H1 (cell line): ENCODE measurements at regions not wholly inside any gene's neighbourhood (a gene's known extent, or its start where the extent isn't known, plus 50 kb on each side); places are given as distances from the start of the nearest gene placed in this dataset.
A peak's percentile ranks its signal among the peaks of the same experiment; 100 is the strongest.

ENCODE experiments used
- CTCF ChIA-PET: fragments of 300-600 bp; sonication (Branson Sonifier 250); formaldehyde crosslinking; loops from one replicate; lab custom pipeline; 2021; ENCODE audit not compliant: partially characterized antibody; lab: Charles Lee
- POLR2A ChIA-PET: fragments of 300-600 bp; sonication (Branson Sonifier 250); formaldehyde crosslinking; loops from one replicate; lab custom pipeline; 2021; ENCODE audit warnings: inconsistent platforms; ENCODE audit not compliant: partially characterized antibody; lab: Charles Lee
- DNase-seq, 2 experiments: peaks; one replicate each; pipeline versions ENCODE4 v3.0.0 to v3.0.0-alpha.2; 2010 to 2022; ENCODE audit warnings: low spot score in 2 of 2, low read depth in 1 of 2, mixed read lengths in 1 of 2
- FAIRE-seq: peaks from 2 replicates; lab custom pipeline; 2011; peaks lifted over from hg19 to GRCh38; lab: Jason Lieb, UNC
- H2AFZ ChIP-seq: 2 replicates; pipeline ENCODE4 v1.8.1; 2012; ENCODE audit warnings: low read length, inconsistent platforms
- H2AK5ac ChIP-seq: 2 replicates; pipeline ENCODE4 v1.6.1; 2013; ENCODE audit warnings: low read depth, low read length
- H2BK120ac ChIP-seq: replicated peaks from 2 replicates; pipeline ENCODE3; 2013; ENCODE audit warnings: low read depth, low read length, inconsistent platforms
- H2BK12ac ChIP-seq: 2 replicates; pipeline ENCODE4 v1.6.1; 2013; ENCODE audit warnings: low read depth, low read length
- H2BK15ac ChIP-seq: 2 replicates; pipeline ENCODE4 v1.6.1; 2013; ENCODE audit warnings: low read length
- H2BK20ac ChIP-seq: 2 replicates; pipeline ENCODE4 v1.6.1; 2013; ENCODE audit warnings: low read length
- H2BK5ac ChIP-seq: 2 replicates; pipeline ENCODE4 v1.6.1; 2013; ENCODE audit warnings: low read depth, low read length
- H3K14ac ChIP-seq: 2 replicates; pipeline ENCODE4 v1.6.1; 2013; ENCODE audit warnings: inconsistent platforms; ENCODE audit not compliant: insufficient read length
- H3K18ac ChIP-seq: 2 replicates; pipeline ENCODE4 v1.6.1; 2013; ENCODE audit warnings: low read length; ENCODE audit errors: extremely low read depth
- H3K23ac ChIP-seq: 2 replicates; pipeline ENCODE4 v1.6.1; 2013; ENCODE audit warnings: inconsistent platforms; ENCODE audit not compliant: insufficient read length
- H3K23me2 ChIP-seq: 2 replicates; pipeline ENCODE4 v1.6.1; 2013; ENCODE audit warnings: low read depth, low read length
- H3K27ac ChIP-seq: 2 replicates; pipeline ENCODE4 v1.6.1; 2011; ENCODE audit warnings: low read depth, low read length, inconsistent platforms
- H3K27me3 ChIP-seq, 4 experiments: replicated peaks in 1 of 4; 1 replicate in 1 of 4; 2 replicates in 3 of 4; pipeline versions ENCODE4 v1.6.1 to v1.8.1; 2011 to 2013; ENCODE audit warnings: low read length in 3 of 4, mild to moderate bottlenecking in 3 of 4, inconsistent platforms in 2 of 4, mixed read lengths in 2 of 4, moderate library complexity in 1 of 4; ENCODE audit not compliant: control insufficient read depth in 3 of 4, insufficient read depth in 3 of 4; ENCODE audit errors: extremely low read depth in 1 of 4
- H3K36me3 ChIP-seq, 4 experiments: 2 replicates each; pipeline versions ENCODE4 v1.6.1 to v1.8.1; 2011 to 2013; ENCODE audit warnings: mild to moderate bottlenecking in 4 of 4, low read length in 3 of 4, moderate library complexity in 2 of 4, control low read depth in 1 of 4, inconsistent platforms in 1 of 4; ENCODE audit not compliant: insufficient read depth in 4 of 4, control insufficient read depth in 2 of 4
- H3K4ac ChIP-seq: replicated peaks from 2 replicates; pipeline ENCODE3; 2013; ENCODE audit warnings: low read length, low read depth, mixed read lengths, inconsistent platforms; ENCODE audit not compliant: insufficient read length
- H3K4me1 ChIP-seq, 4 experiments: replicated peaks in 1 of 4; 1 replicate in 1 of 4; 2 replicates in 3 of 4; pipeline versions ENCODE4 v1.6.1 to v1.8.1; 2011 to 2013; ENCODE audit warnings: low read length in 3 of 4, inconsistent platforms in 2 of 4, mixed read lengths in 1 of 4; ENCODE audit not compliant: insufficient read depth in 4 of 4, control insufficient read depth in 3 of 4
- H3K4me2 ChIP-seq, 2 experiments: 2 replicates each; pipeline versions ENCODE4 v1.6.1 to v1.8.1; 2011 to 2013; ENCODE audit warnings: low read depth in 2 of 2, low read length in 2 of 2, control low read depth in 1 of 2, inconsistent platforms in 1 of 2, mild to moderate bottlenecking in 1 of 2; ENCODE audit not compliant: insufficient read depth in 1 of 2
- H3K4me3 ChIP-seq, 4 experiments: fragments of 200-600, 300-600 bp in 1 of 4; sonication (generic), shearing (Covaris generic), sonication (Bioruptor Twin) in 1 of 4; 2 replicates each; pipeline versions ENCODE4 v1.5.1 to v1.8.1; 2011 to 2016; ENCODE audit warnings: low read length in 4 of 4, low read depth in 3 of 4, control low read depth in 2 of 4, inconsistent platforms in 2 of 4, mild to moderate bottlenecking in 2 of 4, mixed read lengths in 1 of 4, moderate library complexity in 1 of 4; ENCODE audit not compliant: insufficient read depth in 2 of 4; ENCODE audit errors: extremely low read depth in 1 of 4
- H3K56ac ChIP-seq: replicated peaks from 2 replicates; pipeline ENCODE3; 2013; ENCODE audit warnings: low read depth, mild to moderate bottlenecking, mixed read lengths, low read length, inconsistent platforms; ENCODE audit not compliant: insufficient read length
- H3K79me1 ChIP-seq: 2 replicates; pipeline ENCODE4 v1.6.1; 2013; ENCODE audit warnings: low read depth, low read length, control low read depth
- H3K79me2 ChIP-seq, 2 experiments: 2 replicates each; pipeline versions ENCODE4 v1.6.1 to v1.8.1; 2012 to 2013; ENCODE audit warnings: low read length in 2 of 2, mild to moderate bottlenecking in 2 of 2, inconsistent platforms in 1 of 2; ENCODE audit not compliant: insufficient read depth in 2 of 2, control insufficient read depth in 1 of 2
- H3K9ac ChIP-seq, 4 experiments: replicated peaks in 1 of 4; 1 replicate in 1 of 4; 2 replicates in 3 of 4; pipeline versions ENCODE4 v1.6.1 to v1.8.1; 2011 to 2013; ENCODE audit warnings: low read depth in 3 of 4, low read length in 3 of 4, control low read depth in 2 of 4, mild to moderate bottlenecking in 2 of 4, moderate library complexity in 2 of 4, inconsistent platforms in 1 of 4; ENCODE audit errors: extremely low read depth in 1 of 4
- H3K9me3 ChIP-seq, 2 experiments: 2 replicates each; pipeline versions ENCODE4 v1.6.1 to v1.8.1; 2012 to 2013; ENCODE audit warnings: mild to moderate bottlenecking in 2 of 2, moderate library complexity in 2 of 2, control low read depth in 1 of 2, inconsistent platforms in 1 of 2, low read depth in 1 of 2, low read length in 1 of 2, mixed read lengths in 1 of 2; ENCODE audit not compliant: insufficient read depth in 2 of 2
- H4K20me1 ChIP-seq, 2 experiments: replicated peaks in 1 of 2; 2 replicates each; pipeline versions ENCODE3 to v1.8.1; 2011 to 2013; ENCODE audit warnings: inconsistent platforms in 2 of 2, low read length in 2 of 2, mild to moderate bottlenecking in 1 of 2; ENCODE audit not compliant: insufficient read depth in 2 of 2, control insufficient read depth in 1 of 2
- H4K5ac ChIP-seq: 2 replicates; pipeline ENCODE4 v1.6.1; 2013; ENCODE audit warnings: low read length, low read depth, mixed read lengths, inconsistent platforms; ENCODE audit not compliant: insufficient read length
- H4K8ac ChIP-seq: 2 replicates; pipeline ENCODE4 v1.8.0; 2013; ENCODE audit warnings: mild to moderate bottlenecking, moderate library complexity, low read length, inconsistent platforms; ENCODE audit not compliant: insufficient read depth; ENCODE audit errors: extremely low read depth
- H4K91ac ChIP-seq: replicated peaks from 2 replicates; pipeline ENCODE3; 2013; ENCODE audit warnings: low read length, mixed read lengths, inconsistent platforms; ENCODE audit not compliant: insufficient read length
- NRF1 ChIP-seq: IDR thresholded peaks from 2 replicates; pipeline ENCODE4 v1.6.1; 2011; ENCODE audit warnings: mild to moderate bottlenecking, low read depth, low read length, improper control_type of control experiment
- RAD21 ChIP-seq, 2 experiments: IDR thresholded peaks in 1 of 2; conservative IDR thresholded peaks in 1 of 2; 2 replicates each; pipeline ENCODE4 v1.6.1; 2011; ENCODE audit warnings: low read depth in 2 of 2, low read length in 2 of 2, improper control_type of control experiment in 1 of 2, inconsistent platforms in 1 of 2, mild to moderate bottlenecking in 1 of 2, moderate library complexity in 1 of 2
- WGBS, 2 experiments: shearing (Covaris generic) in 1 of 2; methylation state at CpG; one replicate each; pipeline versions ENCODE4 v1.1.6 to v1.1.7; 2013 to 2015; ENCODE audit warnings: low lambda C conversion rate in 2 of 2, mixed read lengths in 2 of 2, inconsistent platforms in 1 of 2, low coverage in 1 of 2, missing lambda C conversion rate in 1 of 2; ENCODE audit not compliant: insufficient replicate concordance in 2 of 2, insufficient coverage in 1 of 2, insufficient read length in 1 of 2; ENCODE audit errors: extremely low coverage in 1 of 2, missing lambda C conversion rate in 1 of 2; 5-methylcytosine and 5-hydroxymethylcytosine counted together
- TF ChIP-seq, protein P1 (sequence below), 3 experiments: IDR thresholded peaks; 1 replicate in 2 of 3; 2 replicates in 1 of 3; pipeline versions ENCODE4 v1.5.1 to v1.6.1; 2011; ENCODE audit warnings: low read length in 3 of 3, mild to moderate bottlenecking in 3 of 3, inconsistent platforms in 2 of 3, low read depth in 1 of 3, moderate library complexity in 1 of 3; ENCODE audit not compliant: insufficient read depth in 1 of 3; ENCODE audit errors: control extremely low read depth in 1 of 3

DNA sequence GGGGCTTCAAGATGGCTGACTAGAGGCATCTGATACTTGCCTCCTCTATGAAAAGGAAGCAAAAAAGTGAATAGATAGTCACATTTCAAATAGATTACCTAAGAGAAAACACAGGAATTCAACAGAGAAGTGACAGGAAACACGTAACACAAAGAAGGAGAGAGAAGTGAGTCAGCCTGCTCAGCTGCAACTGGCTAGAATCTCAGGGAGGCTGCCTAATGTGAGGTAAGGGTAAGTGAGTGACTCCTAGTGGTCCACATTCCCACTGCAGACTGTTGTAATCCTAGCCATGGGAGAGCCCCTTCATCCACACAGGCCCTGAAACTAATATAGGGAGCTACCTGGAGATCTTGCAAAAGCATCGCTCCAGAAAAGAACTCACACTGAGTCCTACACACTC, 179.2 kb downstream of the SLC7A11 start:
- FAIRE-seq (no peak), DNase-seq (no peak)
- Histone ChIP-seq H3K23me2 (no peaks in the 10 kb centered on the region), H3K79me1 (no peaks in the 10 kb centered on the region), H3K4me1 (no peaks in the 10 kb centered on the region), H2BK5ac (no peak overlapping the region), H3K27me3 (no peaks in the 10 kb centered on the region), H3K36me3 (no peaks in the 10 kb centered on the region), H3K9ac (no peak overlapping the region), H3K56ac (no peak overlapping the region), H4K8ac (no peak overlapping the region), H4K20me1 (no peaks in the 10 kb centered on the region), H2BK12ac (no peak overlapping the region), H3K14ac (no peak overlapping the region), H2BK15ac (no peak overlapping the region), H3K27ac (no peak overlapping the region), H4K5ac (no peak overlapping the region), H3K18ac (no peak overlapping the region), H2AFZ (peak overlapping the region; percentile 18; the same call in 1 of the 2 replicates), H3K4me3 (no peak overlapping the region), H3K4ac (no peak overlapping the region), H2BK120ac (no peak overlapping the region), H2AK5ac (no peak overlapping the region), H3K79me2 (no peaks in the 10 kb centered on the region), H3K9me3 (no peaks in the 10 kb centered on the region), H2BK20ac (no peak overlapping the region), H3K4me2 (no peak overlapping the region), H3K23ac (no peak overlapping the region), H4K91ac (no peak overlapping the region)
- ChIA-PET POLR2A (interaction anchor here (1.0 kb wide), 1 partner anchor 9 kb away, joined by 3 read pairs; no protein-coding TSS in a partner anchor), CTCF (interaction anchor here (0.6 to 4.2 kb wide), 21 partner anchors 8 to 618 kb away, joined by 3 to 31 read pairs (median 5); no protein-coding TSS in a partner anchor)
- WGBS, 2 experiments = 89% methylated on average over 2 of the region's 2 CpGs; no CpG with 5 or more reads in 1 of the 2 experiments
- peak; percentile 31 to 47 for TF ChIP-seq RAD21 (IDR thresholded peaks at IDR 0.05 in 1 of 2, conservative IDR thresholded peaks at IDR 0.05 in 1 of 2; ENCODE audit: low read depth in 2 of 2, low read length in 2 of 2)
- no peak for TF ChIP-seq NRF1
- TF ChIP-seq, protein P1, sequence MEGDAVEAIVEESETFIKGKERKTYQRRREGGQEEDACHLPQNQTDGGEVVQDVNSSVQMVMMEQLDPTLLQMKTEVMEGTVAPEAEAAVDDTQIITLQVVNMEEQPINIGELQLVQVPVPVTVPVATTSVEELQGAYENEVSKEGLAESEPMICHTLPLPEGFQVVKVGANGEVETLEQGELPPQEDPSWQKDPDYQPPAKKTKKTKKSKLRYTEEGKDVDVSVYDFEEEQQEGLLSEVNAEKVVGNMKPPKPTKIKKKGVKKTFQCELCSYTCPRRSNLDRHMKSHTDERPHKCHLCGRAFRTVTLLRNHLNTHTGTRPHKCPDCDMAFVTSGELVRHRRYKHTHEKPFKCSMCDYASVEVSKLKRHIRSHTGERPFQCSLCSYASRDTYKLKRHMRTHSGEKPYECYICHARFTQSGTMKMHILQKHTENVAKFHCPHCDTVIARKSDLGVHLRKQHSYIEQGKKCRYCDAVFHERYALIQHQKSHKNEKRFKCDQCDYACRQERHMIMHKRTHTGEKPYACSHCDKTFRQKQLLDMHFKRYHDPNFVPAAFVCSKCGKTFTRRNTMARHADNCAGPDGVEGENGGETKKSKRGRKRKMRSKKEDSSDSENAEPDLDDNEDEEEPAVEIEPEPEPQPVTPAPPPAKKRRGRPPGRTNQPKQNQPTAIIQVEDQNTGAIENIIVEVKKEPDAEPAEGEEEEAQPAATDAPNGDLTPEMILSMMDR (IDR thresholded peaks at IDR 0.05; ENCODE audit: control extremely low read depth in 1 of 3, insufficient read depth in 1 of 3, low read depth in 1 of 3, low read length in 3 of 3) = peak; percentile 25 to 49 (median 38); a peak in 3 of 4 replicates
